DND-41 (cell line): ENCODE measurements at regions not wholly inside any gene's neighbourhood (a gene's known extent, or its start where the extent isn't known, plus 50 kb on each side); places are given as distances from the start of the nearest gene placed in this dataset.

ENCODE experiments used
- CTCF ChIP-seq: IDR thresholded peaks from 2 replicates; pipeline ENCODE4 v1.5.1; 2012; ENCODE audit warnings: borderline replicate concordance, low read length, moderate library complexity, mild to moderate bottlenecking; ENCODE audit not compliant: poor library complexity, severe bottlenecking; ENCODE audit errors: extremely low read depth
- EZH2 ChIP-seq: IDR thresholded peaks from 3 replicates; pipeline ENCODE4 v1.6.1; 2012; ENCODE audit warnings: borderline replicate concordance, low read depth, mild to moderate bottlenecking, moderate library complexity, low read length, inconsistent platforms; ENCODE audit not compliant: severe bottlenecking

GRCh38 chr4:123737156-123737555 lies 340.6 kb downstream of the SPRY1 start:
- TF ChIP-seq CTCF: no peak
- no peak for TF ChIP-seq EZH2
